Mesenchymal stem cell (in vitro differentiated cells and primary cell): ENCODE measurements at regions not wholly inside any gene's neighbourhood (a gene's known extent, or its start where the extent isn't known, plus 50 kb on each side); places are given as distances from the start of the nearest gene placed in this dataset.
"Not testable (repeated sequence)": the region's sequence is repeated elsewhere in the genome, so short reads cannot be mapped to it uniquely, and the experiment has no call there.

Experiments
- DNase-seq: peaks from one replicate; pipeline ENCODE4 v3.0.0-alpha.2; 2013
- H2AFZ ChIP-seq: one replicate; pipeline ENCODE4 v1.6.1; 2013; ENCODE audit warnings: low read depth, mild to moderate bottlenecking, control low read depth, inconsistent platforms, low read length, moderate library complexity
- H2AK5ac ChIP-seq: 2 replicates; pipeline ENCODE4 v1.6.1; 2013; ENCODE audit warnings: low read length, moderate library complexity, mild to moderate bottlenecking, inconsistent platforms; ENCODE audit not compliant: severe bottlenecking
- H2BK120ac ChIP-seq: one replicate; pipeline ENCODE4 v1.6.1; 2013; ENCODE audit warnings: low read depth, mild to moderate bottlenecking, inconsistent platforms, low read length, moderate library complexity
- H2BK12ac ChIP-seq, 2 experiments: one replicate each; pipeline ENCODE4 v1.6.1; 2013; ENCODE audit warnings: inconsistent platforms in 2 of 2, low read length in 2 of 2, mild to moderate bottlenecking in 2 of 2, moderate library complexity in 2 of 2, control low read depth in 1 of 2
- H2BK15ac ChIP-seq: one replicate; pipeline ENCODE4 v1.6.1; 2013; ENCODE audit warnings: mild to moderate bottlenecking, low read depth, inconsistent platforms; ENCODE audit not compliant: poor library complexity, severe bottlenecking
- H2BK5ac ChIP-seq: 2 replicates; pipeline ENCODE4 v1.6.1; 2013; ENCODE audit warnings: low read depth, mild to moderate bottlenecking, low read length, control low read depth, inconsistent platforms; ENCODE audit not compliant: poor library complexity, severe bottlenecking
- H3K14ac ChIP-seq, 2 experiments: one replicate each; pipeline ENCODE4 v1.6.1; 2013; ENCODE audit warnings: inconsistent platforms in 2 of 2, low read length in 2 of 2, control low read depth in 1 of 2, mild to moderate bottlenecking in 1 of 2, moderate library complexity in 1 of 2
- H3K18ac ChIP-seq, 2 experiments: one replicate each; pipeline ENCODE4 v1.6.1; 2013; ENCODE audit warnings: inconsistent platforms in 2 of 2, low read length in 2 of 2, control low read depth in 1 of 2, low read depth in 1 of 2, mild to moderate bottlenecking in 1 of 2
- H3K23ac ChIP-seq, 2 experiments: one replicate each; pipeline ENCODE4 v1.6.1; 2013; ENCODE audit warnings: inconsistent platforms in 2 of 2, low read length in 2 of 2, mild to moderate bottlenecking in 2 of 2, moderate library complexity in 2 of 2, control low read depth in 1 of 2
- H3K27ac ChIP-seq: 2 replicates; pipeline ENCODE4 v1.5.1; 2013; ENCODE audit warnings: mild to moderate bottlenecking, moderate library complexity, low read length, control low read depth, inconsistent platforms; ENCODE audit not compliant: poor library complexity, severe bottlenecking
- H3K27me3 ChIP-seq, 2 experiments: 2 replicates each; pipeline versions ENCODE4 v1.6.1 to v1.7.0; 2013; ENCODE audit warnings: low read length in 2 of 2, mild to moderate bottlenecking in 2 of 2, moderate library complexity in 2 of 2, control low read depth in 1 of 2, inconsistent platforms in 1 of 2; ENCODE audit not compliant: control insufficient read depth in 1 of 2, insufficient read depth in 1 of 2
- H3K36me3 ChIP-seq, 2 experiments: 2 replicates each; pipeline versions ENCODE4 v1.6.1 to v1.7.0; 2013; ENCODE audit warnings: low read length in 2 of 2, control low read depth in 1 of 2, inconsistent platforms in 1 of 2, low read depth in 1 of 2, mild to moderate bottlenecking in 1 of 2; ENCODE audit not compliant: insufficient read depth in 2 of 2, control insufficient read depth in 1 of 2
- H3K4ac ChIP-seq, 2 experiments: one replicate each; pipeline ENCODE4 v1.6.1; 2013; ENCODE audit warnings: inconsistent platforms in 2 of 2, low read length in 2 of 2, mild to moderate bottlenecking in 2 of 2, moderate library complexity in 2 of 2, control low read depth in 1 of 2, low read depth in 1 of 2
- H3K4me1 ChIP-seq: 2 replicates; pipeline ENCODE4 v1.6.1; 2013; ENCODE audit warnings: low read depth, low read length, control low read depth; ENCODE audit not compliant: control insufficient read depth, insufficient read depth
- H3K4me2 ChIP-seq: 2 replicates; pipeline ENCODE4 v1.6.1; 2013; ENCODE audit warnings: low read length, mild to moderate bottlenecking, inconsistent platforms; ENCODE audit not compliant: poor library complexity, severe bottlenecking
- H3K4me3 ChIP-seq, 2 experiments: 2 replicates each; pipeline versions ENCODE4 v1.5.1 to v1.7.0; 2013; ENCODE audit warnings: low read length in 2 of 2, mild to moderate bottlenecking in 2 of 2, control low read depth in 1 of 2, low read depth in 1 of 2; ENCODE audit not compliant: insufficient read depth in 1 of 2
- H3K79me1 ChIP-seq: replicated peaks from 2 replicates; pipeline ENCODE4 v1.6.1; 2013; ENCODE audit warnings: mild to moderate bottlenecking, control low read depth, low read length, inconsistent platforms; ENCODE audit not compliant: poor library complexity, severe bottlenecking
- H3K9ac ChIP-seq: 2 replicates; pipeline ENCODE4 v1.7.0; 2013; ENCODE audit warnings: mild to moderate bottlenecking, low read length, moderate library complexity
- H3K9me3 ChIP-seq: 2 replicates; pipeline ENCODE4 v1.7.0; 2013; ENCODE audit warnings: mild to moderate bottlenecking, low read length; ENCODE audit not compliant: control insufficient read depth
- H4K8ac ChIP-seq: one replicate; pipeline ENCODE4 v1.6.1; 2013; ENCODE audit warnings: inconsistent platforms, mild to moderate bottlenecking, low read length, moderate library complexity
- H4K91ac ChIP-seq: one replicate; pipeline ENCODE4 v1.6.1; 2013; ENCODE audit warnings: mild to moderate bottlenecking, low read length, inconsistent platforms
- WGBS: methylation state at CpG from one replicate; pipeline ENCODE4 v1.1.7; 2013; ENCODE audit warnings: mixed read lengths; 5-methylcytosine and 5-hydroxymethylcytosine counted together

GRCh38 chr15:28459279-28459678 lies 73.5 kb downstream of the GOLGA8G start:
- H4K91ac ChIP-seq: no peak overlapping the region
- H3K27me3 ChIP-seq: peaks cover 0 to 25% of the 10 kb centered on the region in 2 experiments
- no peaks in the 10 kb centered on the region for H3K9me3 ChIP-seq
- H2BK120ac ChIP-seq: no peak overlapping the region
- no peak overlapping the region for H3K4ac ChIP-seq
- no peak overlapping the region for H4K8ac ChIP-seq
- no peak overlapping the region for H3K4me2 ChIP-seq
- H3K9ac ChIP-seq: no peak overlapping the region
- no peak overlapping the region for H2BK15ac ChIP-seq
- no peaks in the 10 kb centered on the region for H3K36me3 ChIP-seq
- H2AK5ac ChIP-seq: no peak overlapping the region
- no peak overlapping the region for H2BK12ac ChIP-seq
- no peak overlapping the region for H3K18ac ChIP-seq
- no peak overlapping the region for H3K4me3 ChIP-seq
- H2AFZ ChIP-seq: no peak overlapping the region
- H3K23ac ChIP-seq: no peak overlapping the region
- DNase-seq: no peak
- no peaks in the 10 kb centered on the region for H3K79me1 ChIP-seq
- 80% methylated on average over 1 of the region's 1 CpG for WGBS
- H2BK5ac ChIP-seq: no peak overlapping the region
- no peaks in the 10 kb centered on the region for H3K4me1 ChIP-seq
- no peak overlapping the region for H3K27ac ChIP-seq
- H3K14ac ChIP-seq: no peak overlapping the region

GRCh38 chr15:28457396-28457932 lies 75.3 kb downstream of the GOLGA8G start:
- H2AFZ ChIP-seq, H3K14ac ChIP-seq, H3K4me1 ChIP-seq, H3K79me1 ChIP-seq, H4K91ac ChIP-seq, H2BK15ac ChIP-seq, H2BK12ac ChIP-seq, H2BK120ac ChIP-seq, DNase-seq, H2BK5ac ChIP-seq, H2AK5ac ChIP-seq, H3K9ac ChIP-seq, H3K4me3 ChIP-seq, H3K23ac ChIP-seq, H3K4me2 ChIP-seq, H4K8ac ChIP-seq, H3K9me3 ChIP-seq, H3K27ac ChIP-seq, H3K4ac ChIP-seq, H3K18ac ChIP-seq, H3K36me3 ChIP-seq: not testable (repeated sequence)
- peaks cover 0 to 25% of the 10 kb centered on the region in 2 experiments for H3K27me3 ChIP-seq
- WGBS: 93% methylated on average over 32 of the region's 32 CpGs

GRCh38 chr15:28456476-28457395 lies 76.0 kb downstream of the GOLGA8G start:
- Histone ChIP-seq H4K91ac (no peak overlapping the region), H2BK120ac (no peak overlapping the region), H2BK12ac (no peak overlapping the region), H3K27ac (no peak overlapping the region), H3K4me2 (no peak overlapping the region), H3K9me3 (no peaks in the 10 kb centered on the region), H3K4ac (no peak overlapping the region), H3K4me3 (no peak overlapping the region), H2BK5ac (no peak overlapping the region), H2AK5ac (no peak overlapping the region), H3K27me3 (peaks cover 0 to 25% of the 10 kb centered on the region in 2 experiments), H3K4me1 (no peaks in the 10 kb centered on the region), H4K8ac (no peak overlapping the region), H3K14ac (no peak overlapping the region), H3K36me3 (no peaks in the 10 kb centered on the region), H3K23ac (no peak overlapping the region), H3K9ac (no peak overlapping the region), H3K79me1 (no peaks in the 10 kb centered on the region), H2BK15ac (no peak overlapping the region), H2AFZ (no peak overlapping the region), H3K18ac (no peak overlapping the region)
- WGBS: 80% methylated on average over 30 of the region's 30 CpGs
- no peak for DNase-seq
